Neural crest cell (in vitro differentiated cells): ENCODE measurements at regions not wholly inside any gene's neighbourhood (a gene's known extent, or its start where the extent isn't known, plus 50 kb on each side); places are given as distances from the start of the nearest gene placed in this dataset.

Experiments
- DNase-seq: peaks from one replicate; pipeline ENCODE4 v3.0.0; 2021; ENCODE audit warnings: low read depth, mixed read lengths, low spot score
- H3K27ac Mint-ChIP-seq: one replicate; pipeline ENCODE4 v1.8.0; 2021; ENCODE audit warnings: mild to moderate bottlenecking, mixed read lengths; ENCODE audit not compliant: unreplicated experiment
- H3K27me3 Mint-ChIP-seq: 2 replicates; pipeline ENCODE4 v1.8.0; 2021; ENCODE audit warnings: low read depth, mild to moderate bottlenecking, mixed read lengths
- H3K36me3 Mint-ChIP-seq: 2 replicates; pipeline ENCODE4 v1.8.0; 2021; ENCODE audit warnings: low read depth, mild to moderate bottlenecking, mixed read lengths
- H3K4me1 Mint-ChIP-seq: 2 replicates; pipeline ENCODE4 v1.8.0; 2021; ENCODE audit warnings: mixed read lengths
- H3K4me3 Mint-ChIP-seq: one replicate; pipeline ENCODE4 v1.8.0; 2021; ENCODE audit warnings: mild to moderate bottlenecking, mixed read lengths
- H3K9me3 Mint-ChIP-seq: 2 replicates; pipeline ENCODE4 v1.8.0; 2021; ENCODE audit warnings: mixed read lengths
- CTCF ChIP-seq: fragments of 200-600 bp; sonication (generic); conservative IDR thresholded peaks from 2 replicates; pipeline ENCODE4 v1.5.0; 2021; ENCODE audit warnings: antibody characterized with exemption, mild to moderate bottlenecking

DNA sequence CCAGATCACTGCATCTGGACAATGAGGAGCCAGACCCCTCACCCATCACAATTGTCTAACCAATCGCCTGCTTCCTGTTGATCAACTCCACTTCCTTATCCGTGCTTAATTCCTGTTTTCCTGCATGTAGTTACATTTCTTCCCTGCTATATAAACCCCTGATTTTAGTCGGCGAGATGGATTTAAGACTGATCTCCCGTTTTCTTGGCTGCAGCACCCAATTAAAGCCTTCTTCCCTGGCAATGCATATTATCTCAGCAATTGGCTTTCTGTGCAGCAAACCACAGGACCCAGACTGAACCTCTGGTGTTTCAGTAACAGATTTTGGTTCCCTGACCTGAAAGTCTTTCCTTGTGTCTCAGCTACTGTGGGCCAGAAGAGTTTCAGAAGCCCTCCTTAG, 272.3 kb downstream of the IPO8 start:
- Mint-ChIP-seq H3K4me3 (no peak overlapping the region), H3K27ac (no peak overlapping the region), H3K36me3 (no peaks in the 10 kb centered on the region), H3K9me3 (peaks cover 14% of the 10 kb centered on the region), H3K4me1 (no peaks in the 10 kb centered on the region), H3K27me3 (peaks cover 4% of the 10 kb centered on the region)
- DNase-seq, result no peak
- no peak for TF ChIP-seq CTCF

DNA sequence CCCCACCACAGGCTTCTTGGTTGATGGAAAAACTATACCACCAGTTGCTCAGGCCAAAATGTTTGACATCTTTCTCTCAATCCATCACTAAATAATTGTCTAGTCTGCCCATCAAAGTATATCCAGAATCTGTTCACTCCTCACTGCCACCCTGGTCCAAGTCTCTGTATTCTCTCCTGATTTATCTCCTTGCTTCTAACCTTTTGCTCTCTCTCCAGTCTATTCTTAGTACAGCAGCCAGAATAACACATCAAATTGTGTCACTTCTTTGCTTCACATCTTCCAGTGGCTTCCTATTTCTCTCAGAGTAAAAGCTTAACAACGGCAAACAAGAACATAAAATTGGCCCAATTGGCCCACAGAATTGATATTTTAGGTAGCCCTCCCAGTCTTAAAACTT, 272.8 kb downstream of the IPO8 start:
- no peaks in the 10 kb centered on the region for H3K36me3 Mint-ChIP-seq
- H3K4me1 Mint-ChIP-seq, result no peaks in the 10 kb centered on the region
- no peak overlapping the region for H3K4me3 Mint-ChIP-seq
- H3K27ac Mint-ChIP-seq, result no peak overlapping the region
- no peak for TF ChIP-seq CTCF
- peaks cover 4% of the 10 kb centered on the region for H3K27me3 Mint-ChIP-seq
- DNase-seq, result no peak
- H3K9me3 Mint-ChIP-seq, result peaks cover 14% of the 10 kb centered on the region

GRCh38 chr12:30420561-30420960, 275.1 kb downstream of the IPO8 start:
- Mint-ChIP-seq H3K4me3 (no peak overlapping the region), H3K4me1 (no peaks in the 10 kb centered on the region), H3K27me3 (peaks cover 4% of the 10 kb centered on the region), H3K9me3 (peaks cover 12% of the 10 kb centered on the region), H3K27ac (no peak overlapping the region), H3K36me3 (no peaks in the 10 kb centered on the region)
- no peak for TF ChIP-seq CTCF
- no peak for DNase-seq

DNA sequence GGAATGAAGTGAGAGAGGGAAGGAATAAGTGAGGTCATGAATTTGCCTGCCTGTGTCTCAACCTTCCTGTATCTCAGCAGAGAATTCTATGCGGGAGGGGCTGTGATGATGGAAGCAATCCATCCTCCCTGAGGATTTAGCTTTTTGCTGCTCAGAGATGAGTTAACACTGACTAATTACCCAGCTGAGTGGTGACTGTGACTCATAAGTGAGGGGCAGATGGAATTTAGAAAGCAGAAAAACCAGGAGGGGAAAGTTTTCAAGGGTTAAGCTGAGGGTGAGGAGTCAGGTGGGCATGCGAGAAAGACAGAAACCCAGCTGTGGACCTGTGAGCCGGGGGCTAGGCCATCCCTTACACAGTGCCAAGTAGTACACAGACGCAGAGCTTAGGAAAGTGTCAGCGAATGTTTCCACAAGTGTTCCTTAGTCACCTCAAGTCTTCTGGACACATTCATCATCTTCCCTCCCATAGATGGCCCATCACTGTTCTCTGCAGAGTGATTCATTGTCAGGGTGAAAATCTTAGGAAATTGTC, 277.9 kb downstream of the IPO8 start:
- no peak for DNase-seq
- peaks cover 1% of the 10 kb centered on the region for H3K9me3 Mint-ChIP-seq
- no peak overlapping the region for H3K27ac Mint-ChIP-seq
- no peak overlapping the region for H3K4me3 Mint-ChIP-seq
- H3K27me3 Mint-ChIP-seq, result peaks cover 4% of the 10 kb centered on the region
- no peak for TF ChIP-seq CTCF
- no peaks in the 10 kb centered on the region for H3K36me3 Mint-ChIP-seq
- no peaks in the 10 kb centered on the region for H3K4me1 Mint-ChIP-seq

DNA sequence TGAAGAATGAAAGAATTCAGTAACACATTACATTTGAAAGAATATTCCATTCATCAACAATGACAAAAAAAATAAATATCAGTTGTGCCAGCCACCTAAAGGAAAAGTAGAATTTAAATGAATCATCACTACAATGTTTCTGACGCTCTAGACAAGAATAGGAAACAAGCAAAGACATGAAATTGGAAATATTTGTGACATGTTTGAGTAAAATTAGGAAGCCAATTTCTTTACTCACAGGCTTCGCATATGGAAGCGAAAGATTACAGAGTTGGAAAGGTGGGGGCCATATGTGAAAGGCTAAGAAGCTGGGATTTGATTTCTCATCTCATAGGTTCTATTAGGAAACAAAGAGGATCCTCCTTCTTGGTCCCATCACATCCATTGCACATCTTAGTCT, 279.0 kb downstream of the IPO8 start:
- Mint-ChIP-seq H3K27me3 (peaks cover 4% of the 10 kb centered on the region), H3K27ac (no peak overlapping the region), H3K4me3 (no peak overlapping the region)

More for the DNA sequence above, 279.0 kb downstream of the IPO8 start:
- Mint-ChIP-seq H3K4me1 (no peaks in the 10 kb centered on the region), H3K36me3 (no peaks in the 10 kb centered on the region), H3K9me3 (no peaks in the 10 kb centered on the region)
- TF ChIP-seq CTCF, result no peak
- DNase-seq, result no peak
